GM12865 (cell line): ENCODE measurements at regions not wholly inside any gene's neighbourhood (a gene's known extent, or its start where the extent isn't known, plus 50 kb on each side); places are given as distances from the start of the nearest gene placed in this dataset.

ENCODE experiments used
- DNase-seq: peaks from one replicate; pipeline ENCODE4 v3.0.0; 2010; ENCODE audit warnings: low read depth
- H3K4me3 ChIP-seq: 2 replicates; pipeline ENCODE4 v1.5.1; 2011; ENCODE audit warnings: mild to moderate bottlenecking, low read depth, low read length, control low read depth
- TF ChIP-seq, protein P1 (sequence below): IDR thresholded peaks from 2 replicates; pipeline ENCODE4 v1.5.1; 2011; ENCODE audit warnings: low read length, control low read depth, low read depth, inconsistent platforms; ENCODE audit not compliant: insufficient read depth; ENCODE audit errors: missing control alignments

DNA sequence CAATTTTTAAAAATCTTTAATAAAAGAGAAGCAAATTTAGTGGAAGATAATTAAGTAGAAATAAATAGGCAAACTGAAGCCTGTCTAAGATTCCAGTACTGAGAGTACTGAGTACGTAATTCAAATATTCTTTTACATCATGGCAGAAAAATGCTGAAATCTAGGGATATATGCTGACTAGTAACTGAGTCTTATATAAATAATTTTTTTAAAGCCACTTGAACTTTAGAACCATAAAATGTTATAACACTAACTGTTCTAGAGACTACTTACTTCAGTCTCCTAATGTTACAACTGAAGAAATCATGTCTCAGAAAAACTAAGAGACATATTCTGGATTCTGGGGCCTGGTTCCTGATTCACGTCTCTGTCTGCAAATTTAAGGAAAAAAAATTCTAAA lies 230.6 kb upstream of the PLEKHG7 start:
- no peak for DNase-seq
- H3K4me3 ChIP-seq, result no peak overlapping the region
- TF ChIP-seq, protein P1, sequence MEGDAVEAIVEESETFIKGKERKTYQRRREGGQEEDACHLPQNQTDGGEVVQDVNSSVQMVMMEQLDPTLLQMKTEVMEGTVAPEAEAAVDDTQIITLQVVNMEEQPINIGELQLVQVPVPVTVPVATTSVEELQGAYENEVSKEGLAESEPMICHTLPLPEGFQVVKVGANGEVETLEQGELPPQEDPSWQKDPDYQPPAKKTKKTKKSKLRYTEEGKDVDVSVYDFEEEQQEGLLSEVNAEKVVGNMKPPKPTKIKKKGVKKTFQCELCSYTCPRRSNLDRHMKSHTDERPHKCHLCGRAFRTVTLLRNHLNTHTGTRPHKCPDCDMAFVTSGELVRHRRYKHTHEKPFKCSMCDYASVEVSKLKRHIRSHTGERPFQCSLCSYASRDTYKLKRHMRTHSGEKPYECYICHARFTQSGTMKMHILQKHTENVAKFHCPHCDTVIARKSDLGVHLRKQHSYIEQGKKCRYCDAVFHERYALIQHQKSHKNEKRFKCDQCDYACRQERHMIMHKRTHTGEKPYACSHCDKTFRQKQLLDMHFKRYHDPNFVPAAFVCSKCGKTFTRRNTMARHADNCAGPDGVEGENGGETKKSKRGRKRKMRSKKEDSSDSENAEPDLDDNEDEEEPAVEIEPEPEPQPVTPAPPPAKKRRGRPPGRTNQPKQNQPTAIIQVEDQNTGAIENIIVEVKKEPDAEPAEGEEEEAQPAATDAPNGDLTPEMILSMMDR, result no peak

GRCh38 chr12:92471551-92471950 lies 231.2 kb upstream of the PLEKHG7 start:
- DNase-seq, result peak; percentile 86
- TF ChIP-seq, protein P1, result no peak
- H3K4me3 ChIP-seq, result peak overlapping the region; percentile 70

DNA sequence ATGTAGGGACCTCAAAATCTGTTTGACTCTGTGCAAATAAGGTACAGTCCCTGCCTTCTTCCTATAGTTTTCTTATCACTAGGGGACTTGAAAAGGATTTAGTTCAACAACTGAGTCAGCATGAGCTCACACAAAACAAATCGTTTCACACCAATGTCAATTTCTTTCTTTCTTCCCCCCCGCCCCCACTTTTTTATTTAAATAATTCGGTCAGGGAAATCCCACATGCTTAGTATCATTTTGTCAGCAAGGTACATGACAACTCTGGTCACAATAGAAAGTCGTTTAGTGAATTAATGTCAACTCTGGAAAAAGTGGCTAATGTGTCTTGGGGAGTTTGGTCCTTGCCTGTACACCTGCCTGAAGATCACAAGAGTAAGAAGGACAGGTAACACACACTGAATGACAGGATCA lies 232.2 kb upstream of the PLEKHG7 start:
- peak; percentile 88 for DNase-seq
- H3K4me3 ChIP-seq, result peak overlapping the region; percentile 70
- TF ChIP-seq, protein P1, result no peak

DNA sequence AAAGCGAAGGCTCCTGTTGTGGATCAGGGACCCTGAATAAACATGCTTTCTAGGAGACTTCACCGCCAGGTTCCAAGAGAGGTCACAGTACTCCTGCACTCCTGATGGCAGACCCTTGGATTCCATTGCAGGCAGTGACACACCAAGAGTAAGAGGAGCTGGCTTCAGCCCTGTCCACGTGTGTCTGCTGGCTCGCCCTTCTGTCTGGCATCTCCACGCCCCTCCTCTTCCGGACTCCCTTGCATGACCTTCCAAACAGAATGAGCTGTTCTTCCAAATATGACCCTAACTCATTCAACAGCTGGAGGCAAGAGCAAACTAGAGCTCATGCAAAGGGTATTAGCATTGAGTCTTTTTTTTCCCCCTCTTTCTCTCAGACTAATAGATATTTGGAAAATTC lies 233.0 kb upstream of the PLEKHG7 start:
- H3K4me3 ChIP-seq, result peak overlapping the region; percentile 70
- peak; percentile 73 for DNase-seq
- TF ChIP-seq, protein P1, result no peak

DNA sequence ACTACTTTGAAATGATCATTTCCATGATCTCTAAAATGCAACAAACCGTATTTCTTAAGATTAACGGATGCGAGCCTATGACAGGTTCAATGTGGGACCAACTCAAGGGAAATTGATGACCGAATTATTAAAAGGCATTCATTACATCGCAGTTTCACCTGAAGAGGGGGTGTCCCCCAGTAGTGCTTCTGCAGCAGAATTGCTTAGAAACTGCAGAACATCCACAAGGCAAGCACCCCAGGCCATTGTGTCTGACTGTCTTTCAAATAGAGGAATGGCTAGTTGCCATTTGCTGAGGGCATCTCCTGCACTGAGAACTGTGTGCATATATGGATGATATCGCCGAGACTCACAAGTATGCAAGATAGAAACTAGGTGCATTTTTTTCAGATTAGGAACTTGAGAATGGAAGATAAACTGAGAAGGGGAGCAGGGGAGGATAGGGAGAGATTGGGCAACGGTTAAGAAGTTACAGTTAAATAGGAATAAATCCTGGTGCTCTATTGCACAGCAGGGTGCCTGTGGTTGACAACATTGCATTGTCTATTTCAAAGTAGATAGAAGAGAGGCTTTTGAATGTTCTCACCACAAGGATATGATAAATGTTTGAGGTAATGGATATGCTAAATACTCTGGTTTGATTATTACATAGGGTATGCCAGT lies 234.3 kb upstream of the PLEKHG7 start:
- peak overlapping the region; percentile 70 for H3K4me3 ChIP-seq
- peak; percentile 78 for DNase-seq
- TF ChIP-seq, protein P1, result no peak

GRCh38 chr12:92467886-92468285 lies 234.9 kb upstream of the PLEKHG7 start:
- peak overlapping the region; percentile 70 for H3K4me3 ChIP-seq
- peak; percentile 78 for DNase-seq
- TF ChIP-seq, protein P1, result no peak
